Activated CD8-positive, alpha-beta T cell treated with anti-CD3 and anti-CD28 coated beads for 36 hours (primary cell): ENCODE measurements at regions not wholly inside any gene's neighbourhood (a gene's known extent, or its start where the extent isn't known, plus 50 kb on each side); places are given as distances from the start of the nearest gene placed in this dataset.

ENCODE experiments used
- ATAC-seq: fragments of 200-7000 bp; cut with Tn5 transposase; one replicate; pipeline ENCODE4 v1.10.0; 2021; ENCODE audit warnings: mild to moderate bottlenecking, moderate library complexity
- CTCF ChIA-PET: fragments of 350-600 bp; sonication (Branson Sonifier 250); formaldehyde crosslinking; loops from one replicate; lab custom pipeline; 2021; ENCODE audit warnings: antibody characterized with exemption; lab: Charles Lee
- POLR2A ChIA-PET: fragments of 350-600 bp; sonication (Branson Sonifier 250); formaldehyde crosslinking; loops from one replicate; lab custom pipeline; 2021; ENCODE audit warnings: antibody characterized with exemption; lab: Charles Lee
- DNase-seq: peaks from one replicate; pipeline ENCODE4 v3.0.0-alpha.2; 2020
- H3K27ac Mint-ChIP-seq: one replicate; pipeline ENCODE4 v1.8.0; 2021; ENCODE audit warnings: mild to moderate bottlenecking, mixed read lengths
- H3K27me3 Mint-ChIP-seq: one replicate; pipeline ENCODE4 v1.8.0; 2021; ENCODE audit warnings: mixed read lengths
- H3K36me3 Mint-ChIP-seq: one replicate; pipeline ENCODE4 v1.8.0; 2021; ENCODE audit warnings: low read depth, mixed read lengths
- H3K4me1 Mint-ChIP-seq: one replicate; pipeline ENCODE4 v1.8.0; 2021; ENCODE audit warnings: low read depth, mixed read lengths
- H3K4me3 Mint-ChIP-seq: one replicate; pipeline ENCODE4 v1.8.0; 2021; ENCODE audit warnings: mild to moderate bottlenecking, moderate library complexity, mixed read lengths
- H3K9me3 Mint-ChIP-seq: one replicate; pipeline ENCODE4 v1.8.0; 2021; ENCODE audit warnings: mixed read lengths
- CTCF ChIP-seq: fragments of 200-600 bp; IDR thresholded peaks from one replicate; pipeline ENCODE4 v1.8.0; 2022; ENCODE audit warnings: antibody characterized with exemption, mild to moderate bottlenecking
- intact Hi-C: fragments of 100-400 bp; cut with micrococcal nuclease; formaldehyde crosslinking; loops from one replicate; pipeline ENCODE4 v1.10.0; 2022

- intact Hi-C loops: no loop called here
These were observed 237.6 kb upstream of the IRS2 start for GRCh38 chr13:110023729-110024644.

GRCh38 chr13:110018009-110018408 is 231.6 kb upstream of the IRS2 start:
- H3K4me1 Mint-ChIP-seq: no peaks in the 10 kb centered on the region
- DNase-seq (no peak), ATAC-seq (no peak)
- intact Hi-C loops: no loop called here
- ChIA-PET POLR2A (no interaction called here), CTCF (no interaction called here)
- no peaks in the 10 kb centered on the region for H3K36me3 Mint-ChIP-seq
- H3K27me3 Mint-ChIP-seq: peaks cover 4% of the 10 kb centered on the region
- H3K27ac Mint-ChIP-seq: no peak overlapping the region
- TF ChIP-seq CTCF: no peak
- H3K9me3 Mint-ChIP-seq: no peaks in the 10 kb centered on the region
- H3K4me3 Mint-ChIP-seq: no peak overlapping the region

More at GRCh38 chr13:110023729-110024644, 237.6 kb upstream of the IRS2 start:
- Mint-ChIP-seq H3K36me3 (no peaks in the 10 kb centered on the region), H3K4me1 (no peaks in the 10 kb centered on the region), H3K4me3 (no peak overlapping the region), H3K27me3 (peaks cover 4% of the 10 kb centered on the region), H3K27ac (no peak overlapping the region), H3K9me3 (no peaks in the 10 kb centered on the region)
- TF ChIP-seq CTCF: no peak
- ATAC-seq (no peak), DNase-seq (no peak)
- ChIA-PET POLR2A (no interaction called here), CTCF (no interaction called here)

GRCh38 chr13:110017379-110017778 is 231.0 kb upstream of the IRS2 start:
- POLR2A ChIA-PET: no interaction called here
- ATAC-seq (no peak), DNase-seq (no peak)
- Mint-ChIP-seq H3K27ac (no peak overlapping the region), H3K27me3 (peaks cover 4% of the 10 kb centered on the region), H3K4me1 (no peaks in the 10 kb centered on the region), H3K36me3 (no peaks in the 10 kb centered on the region), H3K4me3 (no peak overlapping the region), H3K9me3 (no peaks in the 10 kb centered on the region)
- CTCF ChIA-PET: no interaction called here
- intact Hi-C loops: no loop called here
- TF ChIP-seq CTCF: no peak

- no peak overlapping the region for H3K27ac Mint-ChIP-seq
- H3K9me3 Mint-ChIP-seq: no peaks in the 10 kb centered on the region
- no peaks in the 10 kb centered on the region for H3K4me1 Mint-ChIP-seq
- intact Hi-C loops: no loop called here
- no peak for DNase-seq
- peaks cover 1% of the 10 kb centered on the region for H3K27me3 Mint-ChIP-seq
- POLR2A ChIA-PET: no interaction called here
- H3K4me3 Mint-ChIP-seq: no peak overlapping the region
- TF ChIP-seq CTCF: no peak
- no peak for ATAC-seq
- no peaks in the 10 kb centered on the region for H3K36me3 Mint-ChIP-seq
- CTCF ChIA-PET: no interaction called here
These were observed 228.9 kb upstream of the IRS2 start for GRCh38 chr13:110015253-110015652.

GRCh38 chr13:110014719-110015118 is 228.3 kb upstream of the IRS2 start:
- no peak for TF ChIP-seq CTCF
- H3K4me3 Mint-ChIP-seq: no peak overlapping the region
- no peaks in the 10 kb centered on the region for H3K36me3 Mint-ChIP-seq
- no peak for DNase-seq
- no peak for ATAC-seq
- intact Hi-C loops: no loop called here
- peaks cover 1% of the 10 kb centered on the region for H3K27me3 Mint-ChIP-seq
- POLR2A ChIA-PET: no interaction called here
- H3K4me1 Mint-ChIP-seq: no peaks in the 10 kb centered on the region
- H3K9me3 Mint-ChIP-seq: no peaks in the 10 kb centered on the region
- CTCF ChIA-PET: no interaction called here
- H3K27ac Mint-ChIP-seq: no peak overlapping the region
